NCI-H82 treated with DMSO at 0.1 percent for 48 hours (cell line): ENCODE measurements at regions not wholly inside any gene's neighbourhood (a gene's known extent, or its start where the extent isn't known, plus 50 kb on each side); places are given as distances from the start of the nearest gene placed in this dataset.

Experiments used
- DNase-seq: peaks from one replicate; lab custom pipeline; 2025; ENCODE audit not compliant: unreplicated experiment; lab: John Stamatoyannopoulos, UW

GRCh38 chr14:98022541-98023520 lies 1225.6 kb downstream of the VRK1 start:
- no peak for DNase-seq

- no peak for DNase-seq
Observed at GRCh38 chr14:98028162-98028561, 1231.0 kb downstream of the VRK1 start.

GRCh38 chr14:98035396-98035795 lies 1236.6 kb downstream of the BCL11B start:
- DNase-seq: no peak

- DNase-seq: no peak
Observed at GRCh38 chr14:98037831-98038230, 1234.2 kb downstream of the BCL11B start.

GRCh38 chr14:98056946-98057345 lies 1215.1 kb downstream of the BCL11B start:
- DNase-seq: no peak

- DNase-seq: no peak
Observed at GRCh38 chr14:98059106-98059505, 1212.9 kb downstream of the BCL11B start.

GRCh38 chr14:98062083-98062482 lies 1209.9 kb downstream of the BCL11B start:
- no peak for DNase-seq

- DNase-seq: no peak
Observed at GRCh38 chr14:98069712-98070171, 1202.3 kb downstream of the BCL11B start.

- no peak for DNase-seq
Observed at GRCh38 chr14:98070536-98070935, 1201.5 kb downstream of the BCL11B start.

GRCh38 chr14:98074111-98074510 lies 1197.9 kb downstream of the BCL11B start:
- DNase-seq: no peak

- no peak for DNase-seq
Observed at GRCh38 chr14:98077176-98077575, 1194.8 kb downstream of the BCL11B start.

GRCh38 chr14:98082833-98083232 lies 1189.2 kb downstream of the BCL11B start:
- DNase-seq: no peak

GRCh38 chr14:98085751-98086150 lies 1186.2 kb downstream of the BCL11B start:
- DNase-seq: no peak

- no peak for DNase-seq
Observed at GRCh38 chr14:98093111-98093510, 1178.9 kb downstream of the BCL11B start.

GRCh38 chr14:98099527-98099926 lies 1172.5 kb downstream of the BCL11B start:
- DNase-seq: no peak

- no peak for DNase-seq
Observed at GRCh38 chr14:98101323-98101722, 1170.7 kb downstream of the BCL11B start.

- DNase-seq: no peak
Observed at GRCh38 chr14:98103705-98104104, 1168.3 kb downstream of the BCL11B start.

- DNase-seq: no peak
Observed at GRCh38 chr14:98109326-98109725, 1162.7 kb downstream of the BCL11B start.

- no peak for DNase-seq
Observed at GRCh38 chr14:98112194-98112780, 1159.7 kb downstream of the BCL11B start.

- no peak for DNase-seq
Observed at GRCh38 chr14:98114122-98114895, 1157.7 kb downstream of the BCL11B start.

- no peak for DNase-seq
Observed at GRCh38 chr14:98114946-98115345, 1157.1 kb downstream of the BCL11B start.
